HL-60/S4 treated with retinoic acid at 250 ng/mL for 4 days and 3 days (cell line): ENCODE measurements at regions not wholly inside any gene's neighbourhood (a gene's known extent, or its start where the extent isn't known, plus 50 kb on each side); places are given as distances from the start of the nearest gene placed in this dataset.

Source experiments
- in situ Hi-C: fragments of 300-500 bp; cut with MboI; formaldehyde crosslinking; loops from 2 replicates; pipeline ENCODE4 v1.7.0; 2022; ENCODE audit warnings: low sequenced_read_pairs

- in situ Hi-C loops: no loop called here
Observed at GRCh38 chr4:28518561-28519165, 1658.0 kb downstream of the STIM2 start.

GRCh38 chr4:28523681-28524190, 1663.1 kb downstream of the STIM2 start:
- in situ Hi-C loops: no loop called here

- in situ Hi-C loops: no loop called here
Observed at GRCh38 chr4:28536124-28536523, 1675.5 kb downstream of the STIM2 start.

- in situ Hi-C loops: no loop called here
Observed at GRCh38 chr4:28545986-28546385, 1685.3 kb downstream of the STIM2 start.

- in situ Hi-C loops: no loop called here
Observed at GRCh38 chr4:28548136-28548535, 1687.5 kb downstream of the STIM2 start.

- in situ Hi-C loops: no loop called here
Observed at GRCh38 chr4:28548594-28548993, 1688.0 kb downstream of the STIM2 start.

- in situ Hi-C loops: no loop called here
Observed at GRCh38 chr4:28555866-28556265, 1695.2 kb downstream of the STIM2 start.

GRCh38 chr4:28557755-28558154, 1697.1 kb downstream of the STIM2 start:
- in situ Hi-C loops: no loop called here

GRCh38 chr4:28558895-28559294, 1698.3 kb downstream of the STIM2 start:
- in situ Hi-C loops: no loop called here

GRCh38 chr4:28562913-28563312, 1702.3 kb downstream of the STIM2 start:
- in situ Hi-C loops: no loop called here

- in situ Hi-C loops: no loop called here
Observed at GRCh38 chr4:28565396-28565795, 1704.8 kb downstream of the STIM2 start.

GRCh38 chr4:28600958-28601357, 1740.3 kb downstream of the STIM2 start:
- in situ Hi-C loops: no loop called here

GRCh38 chr4:28621591-28621990, 1761.0 kb downstream of the STIM2 start:
- in situ Hi-C loops: no loop called here

- in situ Hi-C loops: no loop called here
Observed at GRCh38 chr4:28636971-28637370, 1776.3 kb downstream of the STIM2 start.

- in situ Hi-C loops: no loop called here
Observed at GRCh38 chr4:28639747-28640146, 1779.1 kb downstream of the STIM2 start.

- in situ Hi-C loops: no loop called here
Observed at GRCh38 chr4:28654618-28655017, 1794.0 kb downstream of the STIM2 start.

- in situ Hi-C loops: no loop called here
Observed at GRCh38 chr4:28665306-28665705, 1804.7 kb downstream of the STIM2 start.

- in situ Hi-C loops: no loop called here
Observed at GRCh38 chr4:28675582-28675981, 1814.9 kb downstream of the STIM2 start.

- in situ Hi-C loops: no loop called here
Observed at GRCh38 chr4:28677808-28678207, 1817.2 kb downstream of the STIM2 start.

- in situ Hi-C loops: no loop called here
Observed at GRCh38 chr4:28682847-28683246, 1822.2 kb downstream of the STIM2 start.

GRCh38 chr4:28686618-28687017, 1826.0 kb downstream of the STIM2 start:
- in situ Hi-C loops: no loop called here

- in situ Hi-C loops: no loop called here
Observed at GRCh38 chr4:28690890-28691289, 1830.2 kb downstream of the STIM2 start.

- in situ Hi-C loops: no loop called here
Observed at GRCh38 chr4:28702571-28702970, 1841.9 kb downstream of the STIM2 start.
